ENCODE measurements at regions not wholly inside any gene's neighbourhood (a gene's known extent, or its start where the extent isn't known, plus 50 kb on each side); places are given as distances from the start of the nearest gene placed in this dataset.

DNA sequence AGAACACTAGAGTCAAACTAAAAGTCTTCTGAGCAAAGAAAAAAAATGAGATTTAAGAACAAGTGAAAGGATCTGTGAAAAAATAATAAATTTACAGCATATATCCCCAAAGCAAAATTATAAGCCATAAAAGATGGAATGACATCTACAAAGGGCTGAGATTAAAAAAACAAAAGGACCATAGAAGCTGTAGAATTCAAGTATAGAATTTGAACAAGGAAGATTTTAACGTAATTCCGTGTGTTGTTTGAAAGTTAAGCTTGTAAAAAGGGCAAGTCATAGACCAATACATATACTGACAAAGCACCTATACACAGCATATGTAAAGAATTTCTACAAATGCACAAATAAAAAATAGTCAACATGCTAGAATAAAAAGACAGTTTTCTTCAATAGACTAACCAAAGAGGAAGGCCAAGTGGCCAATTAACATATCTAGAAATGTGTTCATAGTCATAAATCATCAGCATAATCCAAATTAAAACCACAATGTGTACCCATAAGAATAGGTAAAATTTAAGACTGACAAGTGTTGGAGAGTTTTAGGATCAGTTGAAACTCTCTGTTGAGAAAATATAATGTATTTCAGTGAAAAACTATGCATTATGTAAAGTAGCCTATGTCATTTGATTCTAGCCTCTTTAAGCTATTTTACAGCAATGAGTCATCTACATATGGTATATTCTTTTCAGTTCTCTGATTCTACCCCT, 674.9 kb downstream of the OLFM4 start:
- TF ChIP-seq POLR2A (IDR thresholded peaks at IDR 0.05): no peak
- no peak for TF ChIP-seq CTCF (IDR thresholded peaks at IDR 0.05)
- TF ChIP-seq EP300 (IDR thresholded peaks at IDR 0.05): no peak
- Histone ChIP-seq H3K4me1 (no peaks in the 10 kb centered on the region), H3K4me3 (no peak overlapping the region), H3K9me3 (peaks cover 0 to 1% (median 0%) of the 10 kb centered on the region in 4 donors), H3K27ac (no peak overlapping the region), H3K27me3 (no peaks in the 10 kb centered on the region), H3K36me3 (no peaks in the 10 kb centered on the region)
- 72 to 84% methylated on average over 2 of the region's 2 CpGs for WGBS, 2 donors
- no peak for DNase-seq (ENCODE audit: low spot score in 2 of 2)

GRCh38 chr13:53719281-53719680, 690.7 kb downstream of the OLFM4 start:
- Histone ChIP-seq H3K27me3 (no peaks in the 10 kb centered on the region), H3K27ac (no peak overlapping the region), H3K4me1 (no peaks in the 10 kb centered on the region), H3K9me3 (peaks cover 0 to 23% (median 0%) of the 10 kb centered on the region in 4 donors), H3K36me3 (no peaks in the 10 kb centered on the region), H3K4me3 (no peak overlapping the region)
- TF ChIP-seq POLR2A (IDR thresholded peaks at IDR 0.05) (no peak), CTCF (IDR thresholded peaks at IDR 0.05) (no peak), EP300 (IDR thresholded peaks at IDR 0.05) (no peak)
- no peak for DNase-seq (ENCODE audit: low spot score in 2 of 2)

- no peaks in the 10 kb centered on the region for H3K27me3 ChIP-seq
- H3K4me3 ChIP-seq: no peak overlapping the region
- no peaks in the 10 kb centered on the region for H3K9me3 ChIP-seq
- 84 to 85% methylated on average over 3 of the region's 3 CpGs for WGBS, 2 donors
- no peak overlapping the region for H3K27ac ChIP-seq
- H3K4me1 ChIP-seq: no peaks in the 10 kb centered on the region
- DNase-seq (ENCODE audit: low spot score in 2 of 2): no peak
- no peaks in the 10 kb centered on the region for H3K36me3 ChIP-seq
- TF ChIP-seq CTCF (IDR thresholded peaks at IDR 0.05) (no peak), POLR2A (IDR thresholded peaks at IDR 0.05) (no peak), EP300 (IDR thresholded peaks at IDR 0.05) (no peak)
These were observed 704.1 kb downstream of the OLFM4 start for GRCh38 chr13:53732664-53733063.

- Histone ChIP-seq H3K27me3 (no peaks in the 10 kb centered on the region), H3K4me1 (no peaks in the 10 kb centered on the region), H3K27ac (no peak overlapping the region), H3K4me3 (no peak overlapping the region), H3K9me3 (no peaks in the 10 kb centered on the region), H3K36me3 (no peaks in the 10 kb centered on the region)
- TF ChIP-seq POLR2A (IDR thresholded peaks at IDR 0.05) (no peak), EP300 (IDR thresholded peaks at IDR 0.05) (no peak), CTCF (IDR thresholded peaks at IDR 0.05) (no peak)
- WGBS, 2 donors: 100% methylated on average over 1 of the region's 1 CpG
- no peak for DNase-seq (ENCODE audit: low spot score in 2 of 2)
These were observed 715.3 kb downstream of the OLFM4 start for GRCh38 chr13:53743906-53744305.

- H3K4me1 ChIP-seq: no peaks in the 10 kb centered on the region
- 91 to 92% methylated on average over 1 of the region's 1 CpG for WGBS, 2 donors
- no peaks in the 10 kb centered on the region for H3K27me3 ChIP-seq
- H3K27ac ChIP-seq: no peak overlapping the region
- TF ChIP-seq CTCF (IDR thresholded peaks at IDR 0.05): no peak
- TF ChIP-seq POLR2A (IDR thresholded peaks at IDR 0.05): no peak
- TF ChIP-seq EP300 (IDR thresholded peaks at IDR 0.05): no peak
- DNase-seq (ENCODE audit: low spot score in 2 of 2): no peak
- no peak overlapping the region for H3K4me3 ChIP-seq
- H3K36me3 ChIP-seq: no peaks in the 10 kb centered on the region
- H3K9me3 ChIP-seq: no peaks in the 10 kb centered on the region
These were observed 719.2 kb downstream of the OLFM4 start for GRCh38 chr13:53747825-53748224.

Measured in tibial nerve (tissue), 4 donors.